K562 (cell line): ENCODE measurements at regions not wholly inside any gene's neighbourhood (a gene's known extent, or its start where the extent isn't known, plus 50 kb on each side); places are given as distances from the start of the nearest gene placed in this dataset.

Source experiments
- IRF2 ChIP-seq: sonication (generic); formaldehyde crosslinking; IDR thresholded peaks from 2 replicates; pipeline ENCODE4 v1.8.1; 2022; ENCODE audit warnings: mild to moderate bottlenecking, missing genetic modification reagents
- POLR2A ChIP-seq: fragments of 450-650 bp; conservative IDR thresholded peaks from 2 replicates; pipeline ENCODE4 v1.6.1; 2016
- ZFP30 ChIP-seq: fragments of 250-450 bp; sonication (Bioruptor Pico); IDR thresholded peaks from 2 replicates; pipeline ENCODE4 v1.8.0; 2022; ENCODE audit warnings: moderate library complexity, mild to moderate bottlenecking, inconsistent platforms, borderline replicate concordance
- ZNF121 ChIP-seq: sonication (generic); formaldehyde crosslinking; conservative IDR thresholded peaks from 2 replicates; pipeline ENCODE4 v1.8.0; 2022; ENCODE audit warnings: missing genetic modification reagents

DNA sequence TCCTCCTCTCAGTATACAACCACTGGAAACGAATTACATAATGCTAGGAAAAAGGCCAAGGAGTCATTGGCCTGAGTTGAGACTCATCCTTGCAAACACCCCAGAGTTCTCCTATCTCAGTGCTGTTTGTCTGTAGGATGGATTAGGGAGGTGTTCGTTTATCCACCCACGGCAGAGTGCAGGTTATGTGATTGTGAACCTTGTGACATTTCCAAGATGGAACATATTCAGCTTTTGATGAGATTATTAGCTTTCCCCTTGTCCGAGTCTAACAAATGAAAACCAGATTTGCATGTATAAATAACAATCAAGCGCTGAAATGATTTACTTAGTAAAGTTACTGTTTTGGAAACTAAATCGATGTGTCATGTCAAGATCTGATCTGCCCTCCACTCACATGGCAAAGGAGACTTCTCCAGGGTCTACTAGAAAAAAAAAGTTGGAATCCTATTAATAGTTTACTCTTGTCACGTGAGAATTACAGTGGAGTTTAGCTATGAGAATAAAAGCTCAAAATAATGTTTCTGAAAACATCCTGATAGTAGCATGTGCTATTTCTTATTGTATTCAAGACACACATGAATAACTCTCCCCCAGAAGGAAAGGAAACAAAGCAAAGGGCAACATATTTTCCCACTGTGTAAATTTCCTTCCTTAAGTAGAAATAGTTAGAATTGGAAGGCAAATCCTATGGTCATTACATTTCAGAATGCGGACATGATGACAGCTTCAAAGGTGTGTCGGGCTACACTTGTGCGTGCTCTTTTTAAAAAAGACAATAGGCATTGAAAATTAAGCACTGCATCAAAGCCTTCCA is 600.4 kb downstream of the EBF1 start:
- no peak for TF ChIP-seq ZFP30 (CRISPR knock-in tag)
- TF ChIP-seq POLR2A = no peak
- TF ChIP-seq IRF2 (CRISPR knock-in tag) = no peak
- no peak for TF ChIP-seq ZNF121 (CRISPR knock-in tag)
